ENCODE measurements at regions not wholly inside any gene's neighbourhood (a gene's known extent, or its start where the extent isn't known, plus 50 kb on each side); places are given as distances from the start of the nearest gene placed in this dataset.

GRCh38 chr12:74953697-74954096 is 255.9 kb downstream of the KCNC2 start:
- Histone ChIP-seq H3K4me3 (no peak overlapping the region), H3K9me3 (no peaks in the 10 kb centered on the region), H3K4me1 (replicated peaks) (no peaks in the 10 kb centered on the region), H3K27ac (no peak overlapping the region), H3K36me3 (no peaks in the 10 kb centered on the region), H3K27me3 (replicated peaks; ENCODE audit: insufficient read depth) (no peaks in the 10 kb centered on the region)
- 97% methylated on average over 1 of the region's 1 CpG for WGBS
- DNase-seq (ENCODE audit: low spot score) = no peak
- TF ChIP-seq POLR2AphosphoS5 (IDR thresholded peaks at IDR 0.05) (no peak), CTCF (IDR thresholded peaks at IDR 0.05) (no peak), POLR2A (IDR thresholded peaks at IDR 0.05) (no peak)
- intact Hi-C loops (cut with DNase I) = no loop called here

- TF ChIP-seq POLR2AphosphoS5 (IDR thresholded peaks at IDR 0.05) = no peak
- TF ChIP-seq CTCF (IDR thresholded peaks at IDR 0.05) = no peak
- no peak for TF ChIP-seq POLR2A (IDR thresholded peaks at IDR 0.05)
- Histone ChIP-seq H3K4me1 (replicated peaks) (no peaks in the 10 kb centered on the region), H3K36me3 (no peaks in the 10 kb centered on the region), H3K27me3 (replicated peaks; ENCODE audit: insufficient read depth) (no peaks in the 10 kb centered on the region), H3K9me3 (no peaks in the 10 kb centered on the region), H3K4me3 (no peak overlapping the region), H3K27ac (no peak overlapping the region)
- intact Hi-C loops (cut with DNase I) = no loop called here
- no peak for DNase-seq (ENCODE audit: low spot score)
- WGBS = 92% methylated on average over 3 of the region's 3 CpGs
These were observed 252.4 kb downstream of the KCNC2 start for GRCh38 chr12:74957231-74957630.

- no peak for DNase-seq (ENCODE audit: low spot score)
- no peak overlapping the region for H3K27ac ChIP-seq
- H3K36me3 ChIP-seq = no peaks in the 10 kb centered on the region
- intact Hi-C loops (cut with DNase I) = no loop called here
- H3K27me3 ChIP-seq (replicated peaks; ENCODE audit: insufficient read depth) = no peaks in the 10 kb centered on the region
- H3K4me3 ChIP-seq = no peak overlapping the region
- TF ChIP-seq POLR2A (IDR thresholded peaks at IDR 0.05) = no peak
- TF ChIP-seq CTCF (IDR thresholded peaks at IDR 0.05) = no peak
- TF ChIP-seq POLR2AphosphoS5 (IDR thresholded peaks at IDR 0.05) = no peak
- H3K9me3 ChIP-seq = no peaks in the 10 kb centered on the region
- no peaks in the 10 kb centered on the region for H3K4me1 ChIP-seq (replicated peaks)
These were observed 252.0 kb downstream of the KCNC2 start for GRCh38 chr12:74957634-74958033.

GRCh38 chr12:74959657-74960056 is 250.0 kb downstream of the KCNC2 start:
- DNase-seq (ENCODE audit: low spot score) = no peak
- TF ChIP-seq CTCF (IDR thresholded peaks at IDR 0.05) = no peak
- TF ChIP-seq POLR2A (IDR thresholded peaks at IDR 0.05) = no peak
- no peak for TF ChIP-seq POLR2AphosphoS5 (IDR thresholded peaks at IDR 0.05)
- H3K9me3 ChIP-seq = no peaks in the 10 kb centered on the region
- no peaks in the 10 kb centered on the region for H3K4me1 ChIP-seq (replicated peaks)
- no peak overlapping the region for H3K27ac ChIP-seq
- intact Hi-C loops (cut with DNase I) = no loop called here
- H3K27me3 ChIP-seq (replicated peaks; ENCODE audit: insufficient read depth) = no peaks in the 10 kb centered on the region
- H3K4me3 ChIP-seq = no peak overlapping the region
- H3K36me3 ChIP-seq = no peaks in the 10 kb centered on the region
- WGBS = 96% methylated on average over 2 of the region's 2 CpGs

- no peak for TF ChIP-seq POLR2AphosphoS5 (IDR thresholded peaks at IDR 0.05)
- TF ChIP-seq CTCF (IDR thresholded peaks at IDR 0.05) = no peak
- no peak overlapping the region for H3K27ac ChIP-seq
- H3K9me3 ChIP-seq = no peaks in the 10 kb centered on the region
- no peaks in the 10 kb centered on the region for H3K27me3 ChIP-seq (replicated peaks; ENCODE audit: insufficient read depth)
- no peaks in the 10 kb centered on the region for H3K4me1 ChIP-seq (replicated peaks)
- no peaks in the 10 kb centered on the region for H3K36me3 ChIP-seq
- intact Hi-C loops (cut with DNase I) = no loop called here
- H3K4me3 ChIP-seq = no peak overlapping the region
- WGBS = 87% methylated on average over 1 of the region's 1 CpG
- no peak for DNase-seq (ENCODE audit: low spot score)
These were observed 246.3 kb downstream of the KCNC2 start for GRCh38 chr12:74963304-74963703.
